HCT116 (cell line): ENCODE measurements at regions not wholly inside any gene's neighbourhood (a gene's known extent, or its start where the extent isn't known, plus 50 kb on each side); places are given as distances from the start of the nearest gene placed in this dataset.

ENCODE experiments used
- ATAC-seq: fragments of 200-7000 bp; cut with Tn5 transposase; 2 replicates; pipeline ENCODE4 v1.9.1; 2020; ENCODE audit warnings: mild to moderate bottlenecking, moderate library complexity
- BruUV-seq: library from RNA; stranded (reverse); fragments of 400-500 nt; replicated peaks from 2 replicates; lab custom pipeline; 2021; lab: Mats Ljungman, UMichigan
- CTCF ChIA-PET: fragments of 300-600 bp; sonication (Branson Sonifier 250); formaldehyde crosslinking; loops from one replicate; lab custom pipeline; 2021; ENCODE audit warnings: antibody characterized with exemption; lab: Charles Lee
- POLR2A ChIA-PET: fragments of 300-600, 350-600 bp; sonication (Branson Sonifier 250); formaldehyde crosslinking; loops from one replicate; lab custom pipeline; 2021; ENCODE audit warnings: antibody characterized with exemption; lab: Charles Lee
- RAD21 ChIA-PET, 2 experiments: fragments of 300-600 bp; sonication (Branson Sonifier 250); formaldehyde crosslinking; loops; one replicate each; lab custom pipeline; 2023; ENCODE audit warnings: low total read pairs in 2 of 2; ENCODE audit not compliant: uncharacterized antibody in 2 of 2, unreplicated experiment in 2 of 2, low non-redundant PET in 1 of 2; lab: Charles Lee
- DNase-seq: peaks from one replicate; pipeline ENCODE4 v3.0.0-alpha.2; 2010; ENCODE audit warnings: low read depth, low spot score
- H2AFZ ChIP-seq: fragments of 200-600 bp; shearing (Covaris generic), sonication (generic); 2 replicates; pipeline ENCODE4 v1.6.1; 2017; ENCODE audit warnings: low read depth, mixed run types, mixed read lengths, antibody characterized with exemption, low read length; ENCODE audit not compliant: poor library complexity, severe bottlenecking
- H3K27ac ChIP-seq: 2 replicates; pipeline ENCODE4 v1.5.1; 2012; ENCODE audit warnings: low read depth, low read length
- H3K27me3 ChIP-seq: fragments of 200-600 bp; sonication (generic); 2 replicates; pipeline ENCODE4 v1.6.1; 2016; ENCODE audit warnings: mixed run types, low read length, mixed read lengths; ENCODE audit not compliant: insufficient read depth
- H3K36me3 ChIP-seq, 2 experiments: fragments of 200-500 bp in 1 of 2; fragments of 200-600 bp in 1 of 2; sonication (Bioruptor generic) in 1 of 2; sonication (generic) in 1 of 2; 2 replicates each; pipeline versions ENCODE4 v1.5.1 to v1.6.1; 2014 to 2016; ENCODE audit warnings: low read length in 2 of 2, inconsistent platforms in 1 of 2, mixed read lengths in 1 of 2, mixed run types in 1 of 2; ENCODE audit not compliant: insufficient read depth in 2 of 2, control insufficient read depth in 1 of 2
- H3K4me1 ChIP-seq, 2 experiments: fragments of 200-600 bp in 1 of 2; sonication (generic) in 1 of 2; 2 replicates each; pipeline versions ENCODE4 v1.5.1 to v1.6.1; 2012 to 2017; ENCODE audit warnings: low read length in 2 of 2, inconsistent platforms in 1 of 2, mild to moderate bottlenecking in 1 of 2, mixed read lengths in 1 of 2, mixed run types in 1 of 2, moderate library complexity in 1 of 2; ENCODE audit not compliant: insufficient read depth in 2 of 2, control insufficient read depth in 1 of 2
- H3K4me2 ChIP-seq: fragments of 200-600 bp; sonication (generic); 2 replicates; pipeline ENCODE4 v1.6.1; 2017; ENCODE audit warnings: mixed run types, low read length, mixed read lengths
- H3K4me3 ChIP-seq, 2 experiments: fragments of 200-600 bp in 1 of 2; sonication (generic) in 1 of 2; replicated peaks in 1 of 2; 2 replicates each; pipeline ENCODE4 v1.5.1; 2011 to 2016; ENCODE audit warnings: low read length in 2 of 2, control low read depth in 1 of 2, low read depth in 1 of 2, mild to moderate bottlenecking in 1 of 2, mixed read lengths in 1 of 2, mixed run types in 1 of 2
- H3K79me2 ChIP-seq: fragments of 200-600 bp; sonication (generic); 2 replicates; pipeline ENCODE4 v1.6.1; 2017; ENCODE audit warnings: mild to moderate bottlenecking, mixed run types, low read length, moderate library complexity, mixed read lengths; ENCODE audit not compliant: insufficient read depth
- H3K9ac ChIP-seq: fragments of 200-600 bp; sonication (generic); 2 replicates; pipeline ENCODE4 v1.6.1; 2016; ENCODE audit warnings: low read length, mixed read lengths
- H3K9me2 ChIP-seq: fragments of 200-600 bp; sonication (generic), shearing (Covaris generic); 2 replicates; pipeline ENCODE4 v1.6.1; 2017; ENCODE audit warnings: mixed run types, mild to moderate bottlenecking, moderate library complexity; ENCODE audit not compliant: insufficient read depth
- H3K9me3 ChIP-seq, 2 experiments: fragments of 200-500 bp in 1 of 2; fragments of 200-600 bp in 1 of 2; sonication (Bioruptor generic) in 1 of 2; sonication (generic) in 1 of 2; 2 replicates each; pipeline ENCODE4 v1.6.1; 2014 to 2017; ENCODE audit warnings: low read length in 2 of 2, mixed read lengths in 2 of 2, inconsistent platforms in 1 of 2, low read depth in 1 of 2, mild to moderate bottlenecking in 1 of 2, mixed run types in 1 of 2, moderate library complexity in 1 of 2; ENCODE audit not compliant: control insufficient read depth in 1 of 2, insufficient read depth in 1 of 2
- H4K20me1 ChIP-seq: fragments of 200-600 bp; sonication (generic), shearing (Covaris generic); 2 replicates; pipeline ENCODE4 v1.6.1; 2017; ENCODE audit warnings: mixed run types, mild to moderate bottlenecking, moderate library complexity; ENCODE audit not compliant: insufficient read depth
- CTCF ChIP-seq, 3 experiments: fragments of 200-600 bp in 1 of 3; sonication (generic) in 1 of 3; IDR thresholded peaks in 2 of 3; conservative IDR thresholded peaks in 1 of 3; 2 replicates each; pipeline ENCODE4 v1.5.1; 2012 to 2017; ENCODE audit warnings: low read depth in 2 of 3, low read length in 2 of 3, antibody characterized with exemption in 1 of 3, borderline replicate concordance in 1 of 3, control low read depth in 1 of 3, mild to moderate bottlenecking in 1 of 3, mixed read lengths in 1 of 3, mixed run types in 1 of 3, moderate library complexity in 1 of 3; ENCODE audit not compliant: insufficient read depth in 1 of 3
- RAD21 ChIP-seq: IDR thresholded peaks from 2 replicates; pipeline ENCODE4 v1.6.1; 2012; ENCODE audit warnings: low read depth, mild to moderate bottlenecking
- SRF ChIP-seq: IDR thresholded peaks from 2 replicates; pipeline ENCODE4 v1.6.1; 2012; ENCODE audit warnings: low read depth
- intact Hi-C: fragments of 100-400 bp; cut with micrococcal nuclease; formaldehyde crosslinking; loops from 2 replicates; pipeline ENCODE4 v1.10.0; 2022
- TF ChIP-seq, protein P1 (sequence below): IDR thresholded peaks from 2 replicates; pipeline ENCODE4 v1.6.1; 2012; ENCODE audit warnings: low read depth

DNA sequence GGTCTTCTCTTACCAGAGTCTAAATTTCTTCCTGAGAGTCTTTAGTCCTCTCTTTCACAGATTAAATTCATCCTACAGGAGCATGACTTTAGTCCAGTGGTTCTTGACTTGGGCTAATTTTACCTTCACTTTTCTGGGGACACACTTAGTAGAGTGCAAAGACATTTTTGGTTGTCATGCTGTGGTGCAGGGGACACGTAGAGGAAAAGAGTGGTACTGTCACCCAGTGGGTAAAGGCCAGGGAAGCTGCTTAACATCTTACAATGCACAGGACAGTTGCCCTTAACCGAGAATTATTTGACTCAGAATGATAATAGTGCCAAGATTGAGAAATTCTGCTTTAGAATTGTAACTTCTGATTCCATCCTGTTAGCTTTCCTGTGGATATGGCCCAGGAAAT lies 772.5 kb upstream of the GRM7 start:
- Histone ChIP-seq H3K36me3 (no peaks in the 10 kb centered on the region), H3K9me2 (no peaks in the 10 kb centered on the region), H3K27ac (no peak overlapping the region), H3K27me3 (no peaks in the 10 kb centered on the region), H3K79me2 (no peaks in the 10 kb centered on the region), H2AFZ (no peak overlapping the region), H4K20me1 (no peaks in the 10 kb centered on the region), H3K9me3 (no peaks in the 10 kb centered on the region), H3K4me1 (no peaks in the 10 kb centered on the region), H3K4me2 (no peak overlapping the region), H3K9ac (no peak overlapping the region), H3K4me3 (no peak overlapping the region)
- no peak for DNase-seq
- TF ChIP-seq SRF (no peak), CTCF (IDR thresholded peaks at IDR 0.05 in 2 of 3, conservative IDR thresholded peaks at IDR 0.05 in 1 of 3; ENCODE audit: borderline replicate concordance in 1 of 3, insufficient read depth in 1 of 3, low read depth in 2 of 3, low read length in 2 of 3) (peak in 1 of 3 experiments; percentile 15; a peak in 1 of 6 replicates), RAD21 (0 out of 2 replicates have a peak, but pooled peaks have one; percentile 5)
- TF ChIP-seq, protein P1, sequence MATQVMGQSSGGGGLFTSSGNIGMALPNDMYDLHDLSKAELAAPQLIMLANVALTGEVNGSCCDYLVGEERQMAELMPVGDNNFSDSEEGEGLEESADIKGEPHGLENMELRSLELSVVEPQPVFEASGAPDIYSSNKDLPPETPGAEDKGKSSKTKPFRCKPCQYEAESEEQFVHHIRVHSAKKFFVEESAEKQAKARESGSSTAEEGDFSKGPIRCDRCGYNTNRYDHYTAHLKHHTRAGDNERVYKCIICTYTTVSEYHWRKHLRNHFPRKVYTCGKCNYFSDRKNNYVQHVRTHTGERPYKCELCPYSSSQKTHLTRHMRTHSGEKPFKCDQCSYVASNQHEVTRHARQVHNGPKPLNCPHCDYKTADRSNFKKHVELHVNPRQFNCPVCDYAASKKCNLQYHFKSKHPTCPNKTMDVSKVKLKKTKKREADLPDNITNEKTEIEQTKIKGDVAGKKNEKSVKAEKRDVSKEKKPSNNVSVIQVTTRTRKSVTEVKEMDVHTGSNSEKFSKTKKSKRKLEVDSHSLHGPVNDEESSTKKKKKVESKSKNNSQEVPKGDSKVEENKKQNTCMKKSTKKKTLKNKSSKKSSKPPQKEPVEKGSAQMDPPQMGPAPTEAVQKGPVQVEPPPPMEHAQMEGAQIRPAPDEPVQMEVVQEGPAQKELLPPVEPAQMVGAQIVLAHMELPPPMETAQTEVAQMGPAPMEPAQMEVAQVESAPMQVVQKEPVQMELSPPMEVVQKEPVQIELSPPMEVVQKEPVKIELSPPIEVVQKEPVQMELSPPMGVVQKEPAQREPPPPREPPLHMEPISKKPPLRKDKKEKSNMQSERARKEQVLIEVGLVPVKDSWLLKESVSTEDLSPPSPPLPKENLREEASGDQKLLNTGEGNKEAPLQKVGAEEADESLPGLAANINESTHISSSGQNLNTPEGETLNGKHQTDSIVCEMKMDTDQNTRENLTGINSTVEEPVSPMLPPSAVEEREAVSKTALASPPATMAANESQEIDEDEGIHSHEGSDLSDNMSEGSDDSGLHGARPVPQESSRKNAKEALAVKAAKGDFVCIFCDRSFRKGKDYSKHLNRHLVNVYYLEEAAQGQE, result no peak
- ATAC-seq, result no peak
- RAD21 ChIA-PET, result no interaction called here
- BruUV-seq, result no TSS peak
- intact Hi-C loops, result no loop called here
- POLR2A ChIA-PET, result no interaction called here
- CTCF ChIA-PET, result no interaction called here
